ENCODE measurements at regions not wholly inside any gene's neighbourhood (a gene's known extent, or its start where the extent isn't known, plus 50 kb on each side); places are given as distances from the start of the nearest gene placed in this dataset.
A peak's percentile ranks its signal among the peaks of the same experiment; 100 is the strongest.
"Not testable (repeated sequence)": the region's sequence is repeated elsewhere in the genome, so short reads cannot be mapped to it uniquely, and the experiment has no call there.

GRCh38 chr14:53714495-53715192 is 242.0 kb downstream of the BMP4 start:
- DNase-seq (ENCODE audit: low spot score) (no peak), ATAC-seq (ENCODE audit: insufficient number of reproducible peaks, low FRiP score, low read depth) (no peak)
- H3K27me3 ChIP-seq (replicated peaks; ENCODE audit: insufficient read depth): no peaks in the 10 kb centered on the region
- no peak for TF ChIP-seq CTCF (IDR thresholded peaks at IDR 0.05)
- no peak overlapping the region for H3K27ac ChIP-seq
- no peaks in the 10 kb centered on the region for H3K36me3 ChIP-seq
- H3K4me1 ChIP-seq (ENCODE audit: control insufficient read depth in 1 of 2, low read depth in 2 of 2): peaks cover 9 to 19% of the 10 kb centered on the region in 2 donors
- no peaks in the 10 kb centered on the region for H3K9me3 ChIP-seq
- peak overlapping the region; percentile 56 for H3K4me3 ChIP-seq

GRCh38 chr14:53712901-53713300 is 243.7 kb downstream of the BMP4 start:
- not testable (repeated sequence) for H3K27ac ChIP-seq

GRCh38 chr14:53711205-53711604 is 245.4 kb downstream of the BMP4 start:
- peaks cover 3 to 9% of the 10 kb centered on the region in 2 donors for H3K4me1 ChIP-seq (ENCODE audit: control insufficient read depth in 1 of 2, low read depth in 2 of 2)
- ATAC-seq (ENCODE audit: insufficient number of reproducible peaks, low FRiP score, low read depth) (no peak), DNase-seq (ENCODE audit: low spot score) (no peak)
- H3K4me3 ChIP-seq: no peak overlapping the region
- no peaks in the 10 kb centered on the region for H3K9me3 ChIP-seq
- H3K27ac ChIP-seq: no peak overlapping the region
- no peaks in the 10 kb centered on the region for H3K36me3 ChIP-seq
- no peaks in the 10 kb centered on the region for H3K27me3 ChIP-seq (replicated peaks; ENCODE audit: insufficient read depth)
- no peak for TF ChIP-seq CTCF (IDR thresholded peaks at IDR 0.05)

More at GRCh38 chr14:53712901-53713300, 243.7 kb downstream of the BMP4 start:
- H3K4me1 ChIP-seq (ENCODE audit: control insufficient read depth in 1 of 2, low read depth in 2 of 2): peaks cover 9 to 19% of the 10 kb centered on the region in 2 donors
- H3K9me3 ChIP-seq; H3K36me3 ChIP-seq; ATAC-seq (ENCODE audit: insufficient number of reproducible peaks, low FRiP score, low read depth); H3K27me3 ChIP-seq (replicated peaks; ENCODE audit: insufficient read depth); DNase-seq (ENCODE audit: low spot score); H3K4me3 ChIP-seq: not testable (repeated sequence)

- Histone ChIP-seq H3K4me3 (no peak overlapping the region), H3K27me3 (replicated peaks; ENCODE audit: insufficient read depth) (no peaks in the 10 kb centered on the region), H3K27ac (no peak overlapping the region), H3K36me3 (no peaks in the 10 kb centered on the region), H3K4me1 (ENCODE audit: control insufficient read depth in 1 of 2, low read depth in 2 of 2) (peaks cover 0 to 3% of the 10 kb centered on the region in 2 donors), H3K9me3 (no peaks in the 10 kb centered on the region)
- TF ChIP-seq CTCF (IDR thresholded peaks at IDR 0.05): no peak
- ATAC-seq (ENCODE audit: insufficient number of reproducible peaks, low FRiP score, low read depth): no peak
- no peak for DNase-seq (ENCODE audit: low spot score)
Observed at GRCh38 chr14:53710615-53711014, 246.0 kb downstream of the BMP4 start.

- no peak overlapping the region for H3K27ac ChIP-seq
Observed at GRCh38 chr14:53709381-53709780, 247.2 kb downstream of the BMP4 start.

More at GRCh38 chr14:53709381-53709780, 247.2 kb downstream of the BMP4 start:
- Histone ChIP-seq H3K9me3 (no peaks in the 10 kb centered on the region), H3K4me3 (no peak overlapping the region), H3K36me3 (no peaks in the 10 kb centered on the region), H3K27me3 (replicated peaks; ENCODE audit: insufficient read depth) (no peaks in the 10 kb centered on the region), H3K4me1 (ENCODE audit: control insufficient read depth in 1 of 2, low read depth in 2 of 2) (no peaks in the 10 kb centered on the region)
- no peak for TF ChIP-seq CTCF (IDR thresholded peaks at IDR 0.05)
- ATAC-seq (ENCODE audit: insufficient number of reproducible peaks, low FRiP score, low read depth) (no peak), DNase-seq (ENCODE audit: low spot score) (no peak)
